HAP-1 (cell line): ENCODE measurements at regions not wholly inside any gene's neighbourhood (a gene's known extent, or its start where the extent isn't known, plus 50 kb on each side); places are given as distances from the start of the nearest gene placed in this dataset.
A peak's percentile ranks its signal among the peaks of the same experiment; 100 is the strongest.

ENCODE experiments used
- DNase-seq, 2 experiments: peaks; one replicate each; pipeline ENCODE4 v3.0.0-alpha.2; 2016 to 2020; ENCODE audit warnings: low spot score in 2 of 2
- H3K27me3 ChIP-seq: fragments of 250-450 bp; sonication (Bioruptor Pico); 2 replicates; pipeline ENCODE4 v1.5.1; 2020; ENCODE audit warnings: low read depth, mild to moderate bottlenecking, moderate library complexity
- H3K36me3 ChIP-seq: fragments of 250-450 bp; sonication (Bioruptor Pico); replicated peaks from 2 replicates; pipeline ENCODE4 v1.5.1; 2020; ENCODE audit warnings: mild to moderate bottlenecking
- H3K4me1 ChIP-seq: fragments of 250-450 bp; sonication (Bioruptor Pico); 2 replicates; pipeline ENCODE4 v1.5.1; 2020; ENCODE audit warnings: mild to moderate bottlenecking
- H3K4me3 ChIP-seq: fragments of 250-450 bp; sonication (Bioruptor Pico); 2 replicates; pipeline ENCODE4 v1.5.1; 2020; ENCODE audit warnings: mild to moderate bottlenecking, moderate library complexity
- H3K9me3 ChIP-seq: fragments of 250-450 bp; sonication (Bioruptor Pico); 2 replicates; pipeline ENCODE4 v1.5.1; 2020; ENCODE audit warnings: mild to moderate bottlenecking, moderate library complexity
- in situ Hi-C: fragments of 300-500 bp; cut with MboI; formaldehyde crosslinking; loops from 3 replicates; pipeline ENCODE4 v1.14.3; 2020; ENCODE audit warnings: low sequenced_read_pairs, inconsistent platforms, mixed read lengths

DNA sequence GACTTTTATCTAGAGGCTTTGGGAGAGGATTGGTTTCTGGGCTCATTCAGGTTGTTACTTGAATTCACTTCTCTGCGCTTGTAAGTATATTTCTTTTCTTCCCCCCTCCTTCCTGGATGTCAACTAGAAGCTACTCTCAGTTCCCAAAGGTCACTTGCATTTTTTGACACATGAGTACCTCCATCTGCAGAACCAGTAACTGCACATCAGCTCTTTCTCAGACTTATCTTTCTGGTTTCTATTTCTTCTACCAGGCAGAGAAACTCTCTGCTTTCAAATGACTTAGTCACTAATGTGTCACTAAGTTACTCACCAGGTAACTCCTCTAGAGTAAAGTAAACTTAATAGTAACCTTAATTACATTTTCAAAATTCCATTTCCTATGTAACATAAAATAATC, 773.0 kb upstream of the LUZP2 start:
- Histone ChIP-seq H3K36me3 (no peaks in the 10 kb centered on the region), H3K27me3 (no peaks in the 10 kb centered on the region), H3K4me3 (no peak overlapping the region), H3K4me1 (peaks cover 21% of the 10 kb centered on the region), H3K9me3 (no peaks in the 10 kb centered on the region)
- in situ Hi-C loops = no loop called here
- DNase-seq = no peak

GRCh38 chr11:23725752-23726151, 771.1 kb upstream of the LUZP2 start:
- no peaks in the 10 kb centered on the region for H3K36me3 ChIP-seq
- no peak for DNase-seq
- H3K4me1 ChIP-seq = peaks cover 26% of the 10 kb centered on the region
- no peaks in the 10 kb centered on the region for H3K27me3 ChIP-seq
- no peak overlapping the region for H3K4me3 ChIP-seq
- H3K9me3 ChIP-seq = 0 out of 2 replicates have a peak, but pooled peaks cover 1% of the 10 kb centered on the region
- in situ Hi-C loops = no loop called here

- no peaks in the 10 kb centered on the region for H3K36me3 ChIP-seq
- H3K4me1 ChIP-seq = peaks cover 26% of the 10 kb centered on the region
- in situ Hi-C loops = no loop called here
- no peak overlapping the region for H3K4me3 ChIP-seq
- H3K27me3 ChIP-seq = no peaks in the 10 kb centered on the region
- DNase-seq = no peak
- 0 out of 2 replicates have a peak, but pooled peaks cover 5% of the 10 kb centered on the region for H3K9me3 ChIP-seq
Observed at GRCh38 chr11:23727387-23727786, 769.5 kb upstream of the LUZP2 start.

DNA sequence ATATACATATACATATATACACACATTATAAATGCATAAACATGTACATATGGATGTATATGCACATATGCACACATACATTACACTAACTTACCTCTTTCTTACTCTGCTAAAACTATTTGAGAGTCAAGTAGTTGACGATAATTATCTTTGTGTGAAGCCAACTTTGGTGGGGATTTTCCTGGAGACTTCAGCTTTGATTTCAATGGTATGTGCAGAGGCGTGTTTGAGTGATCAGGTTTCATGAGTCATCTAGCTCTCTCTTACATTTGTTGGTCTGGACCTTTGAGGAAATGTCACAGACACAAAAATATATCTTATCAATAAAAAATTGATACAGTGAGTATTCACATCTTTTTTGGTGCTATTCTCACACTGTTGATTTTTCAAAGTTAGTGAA, 769.1 kb upstream of the LUZP2 start:
- 0 out of 2 replicates have a peak, but pooled peaks cover 5% of the 10 kb centered on the region for H3K9me3 ChIP-seq
- H3K4me3 ChIP-seq = no peak overlapping the region
- in situ Hi-C loops = no loop called here
- DNase-seq = no peak
- H3K36me3 ChIP-seq = no peaks in the 10 kb centered on the region
- peaks cover 26% of the 10 kb centered on the region for H3K4me1 ChIP-seq
- H3K27me3 ChIP-seq = no peaks in the 10 kb centered on the region

DNA sequence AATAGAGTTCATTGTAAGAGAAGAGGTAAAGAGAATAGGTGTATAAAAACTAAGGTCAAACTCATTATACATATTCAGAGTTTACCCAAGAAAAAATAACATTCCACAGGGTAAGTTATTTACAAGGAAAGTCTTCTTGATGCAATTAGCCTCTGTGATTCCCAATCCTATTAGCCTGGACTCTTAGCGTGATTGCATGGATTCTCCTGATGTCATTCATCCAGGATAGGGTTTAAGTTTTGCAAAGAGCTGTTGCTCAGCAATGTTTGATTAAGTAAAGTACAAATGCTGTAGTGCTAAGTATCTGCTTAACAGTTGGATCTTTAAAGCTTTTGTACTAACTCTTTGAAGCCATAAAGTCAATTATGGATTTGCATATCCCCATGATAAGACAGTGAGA, 767.8 kb upstream of the LUZP2 start:
- Histone ChIP-seq H3K27me3 (no peaks in the 10 kb centered on the region), H3K36me3 (no peaks in the 10 kb centered on the region), H3K9me3 (0 out of 2 replicates have a peak, but pooled peaks cover 5% of the 10 kb centered on the region), H3K4me3 (no peak overlapping the region), H3K4me1 (peaks cover 26% of the 10 kb centered on the region)
- peak in 1 of 2 experiments; percentile 8 for DNase-seq
- in situ Hi-C loops = no loop called here

GRCh38 chr11:23730307-23730998, 766.4 kb upstream of the LUZP2 start:
- in situ Hi-C loops = no loop called here

DNA sequence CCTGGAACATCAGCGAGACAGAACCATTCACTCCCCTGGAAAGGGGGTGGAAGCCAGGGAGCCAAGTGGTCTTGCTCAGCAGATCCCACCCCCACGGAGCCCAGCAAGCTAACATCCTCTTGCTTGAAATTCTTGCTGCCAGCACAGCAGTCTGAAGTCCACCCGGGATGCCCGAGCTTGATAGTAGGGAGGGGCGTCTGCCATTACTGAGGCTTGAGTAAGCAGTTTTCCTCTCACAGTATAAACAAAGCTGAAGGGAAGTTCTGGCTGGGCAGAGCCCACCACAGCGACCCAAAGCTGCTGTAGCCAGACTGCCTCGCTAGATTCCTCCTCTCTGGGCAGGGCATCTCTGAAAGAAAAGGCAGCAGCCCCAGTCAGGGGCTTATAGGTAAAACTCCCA, 764.8 kb upstream of the LUZP2 start:
- in situ Hi-C loops = no loop called here
- H3K9me3 ChIP-seq = 0 out of 2 replicates have a peak, but pooled peaks cover 5% of the 10 kb centered on the region
- H3K4me3 ChIP-seq = no peak overlapping the region

More at GRCh38 chr11:23730307-23730998, 766.4 kb upstream of the LUZP2 start:
- Histone ChIP-seq H3K9me3 (0 out of 2 replicates have a peak, but pooled peaks cover 5% of the 10 kb centered on the region), H3K4me3 (no peak overlapping the region), H3K27me3 (no peaks in the 10 kb centered on the region), H3K36me3 (no peaks in the 10 kb centered on the region), H3K4me1 (peaks cover 26% of the 10 kb centered on the region)
- no peak for DNase-seq

GRCh38 chr11:23746896-23747295, 750.0 kb upstream of the LUZP2 start:
- H3K9me3 ChIP-seq = no peaks in the 10 kb centered on the region
- H3K36me3 ChIP-seq = no peaks in the 10 kb centered on the region
- in situ Hi-C loops = no loop called here
- no peak for DNase-seq
- H3K4me1 ChIP-seq = no peaks in the 10 kb centered on the region
- no peak overlapping the region for H3K4me3 ChIP-seq
- H3K27me3 ChIP-seq = no peaks in the 10 kb centered on the region

More for the DNA sequence above, 764.8 kb upstream of the LUZP2 start:
- Histone ChIP-seq H3K27me3 (no peaks in the 10 kb centered on the region), H3K4me1 (peaks cover 19% of the 10 kb centered on the region), H3K36me3 (no peaks in the 10 kb centered on the region)
- DNase-seq = no peak

DNA sequence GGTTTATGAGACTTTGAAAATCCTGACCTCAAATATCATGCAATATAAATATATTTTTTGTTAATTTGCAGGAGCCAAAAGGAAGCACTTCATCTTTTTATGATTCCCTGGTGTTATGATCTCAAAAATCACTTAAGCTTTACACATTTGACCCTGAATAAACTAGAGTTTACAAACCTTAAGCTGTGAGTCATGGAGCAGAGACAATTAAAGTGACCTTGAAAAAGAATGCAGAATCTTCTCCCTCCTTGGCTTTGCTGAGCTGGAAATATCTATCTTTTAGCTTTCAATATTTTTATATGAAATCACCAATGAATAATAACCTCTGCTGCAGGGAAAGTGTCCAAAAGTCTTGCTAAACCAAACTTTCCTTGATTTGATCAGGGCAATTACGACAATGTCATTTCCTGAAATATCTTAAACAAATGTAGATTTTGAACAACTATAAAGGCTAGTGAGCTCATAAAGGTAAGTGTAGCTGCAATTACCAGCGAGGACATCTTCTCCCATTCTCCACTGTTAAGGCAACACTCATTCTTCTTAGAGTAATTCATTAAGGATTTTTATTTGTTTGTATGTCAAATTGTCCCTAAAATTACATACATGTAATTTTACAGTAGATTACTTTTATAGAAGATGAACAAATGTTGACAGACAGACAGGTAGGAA, 747.0 kb upstream of the LUZP2 start:
- DNase-seq = no peak
- Histone ChIP-seq H3K27me3 (no peaks in the 10 kb centered on the region), H3K9me3 (no peaks in the 10 kb centered on the region), H3K4me1 (0 out of 2 replicates have a peak, but pooled peaks cover 2% of the 10 kb centered on the region), H3K4me3 (no peak overlapping the region), H3K36me3 (no peaks in the 10 kb centered on the region)
- in situ Hi-C loops = no loop called here

- H3K4me1 ChIP-seq = 0 out of 2 replicates have a peak, but pooled peaks cover 2% of the 10 kb centered on the region
- no peak for DNase-seq
- no peaks in the 10 kb centered on the region for H3K27me3 ChIP-seq
- in situ Hi-C loops = no loop called here
- no peaks in the 10 kb centered on the region for H3K9me3 ChIP-seq
- no peaks in the 10 kb centered on the region for H3K36me3 ChIP-seq
- no peak overlapping the region for H3K4me3 ChIP-seq
Observed at GRCh38 chr11:23751280-23751679, 745.6 kb upstream of the LUZP2 start.

- H3K27me3 ChIP-seq = no peaks in the 10 kb centered on the region
- H3K36me3 ChIP-seq = no peaks in the 10 kb centered on the region
- 0 out of 2 replicates have a peak, but pooled peaks cover 2% of the 10 kb centered on the region for H3K4me1 ChIP-seq
- no peak for DNase-seq
- no peak overlapping the region for H3K4me3 ChIP-seq
- H3K9me3 ChIP-seq = no peaks in the 10 kb centered on the region; the same call in 1 of the 2 replicates
- in situ Hi-C loops = no loop called here
Observed at GRCh38 chr11:23755076-23755475, 741.8 kb upstream of the LUZP2 start.

DNA sequence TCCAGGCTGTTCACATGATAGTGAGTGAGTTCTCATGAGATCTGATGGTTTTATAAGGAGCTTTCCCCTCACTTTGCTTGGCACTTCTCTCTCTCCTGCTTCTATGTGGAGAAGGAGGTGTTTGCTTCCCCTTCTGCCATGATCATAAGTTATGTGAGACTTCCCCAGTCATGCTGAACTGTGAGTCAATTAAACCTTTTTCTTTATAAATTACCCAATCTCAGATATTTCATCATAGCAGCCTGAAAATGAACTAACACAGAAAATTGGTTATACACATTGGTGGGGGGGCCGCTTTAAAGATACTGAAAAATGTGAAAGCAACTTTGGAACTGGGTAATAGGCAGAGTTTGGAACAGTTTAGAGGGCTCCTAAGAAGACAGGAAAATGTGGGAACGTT, 741.1 kb upstream of the LUZP2 start:
- no peak for DNase-seq
- Histone ChIP-seq H3K36me3 (no peaks in the 10 kb centered on the region), H3K27me3 (no peaks in the 10 kb centered on the region), H3K9me3 (no peaks in the 10 kb centered on the region; the same call in 1 of the 2 replicates), H3K4me3 (no peak overlapping the region), H3K4me1 (0 out of 2 replicates have a peak, but pooled peaks cover 2% of the 10 kb centered on the region)
- in situ Hi-C loops = no loop called here

DNA sequence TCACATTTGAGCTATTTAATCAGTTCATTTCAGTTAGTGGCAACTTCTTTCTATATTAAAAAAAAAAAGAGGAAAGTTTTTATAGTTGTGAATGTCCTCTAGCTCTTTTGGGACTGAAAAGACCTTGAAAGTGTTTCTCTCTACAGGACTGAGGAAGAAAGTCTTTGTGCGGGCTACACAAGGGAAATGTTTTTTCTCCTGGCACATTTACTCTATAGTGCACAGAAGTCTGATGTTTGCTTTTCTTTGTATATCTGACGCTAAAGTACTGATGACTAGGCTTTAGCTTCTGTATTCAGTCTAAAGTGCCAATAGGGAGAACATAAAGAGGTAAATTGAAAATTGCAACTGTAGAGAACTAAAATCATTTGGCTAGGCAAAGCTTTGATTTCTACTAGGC, 737.4 kb upstream of the LUZP2 start:
- Histone ChIP-seq H3K4me1 (peaks cover 6% of the 10 kb centered on the region), H3K4me3 (no peak overlapping the region), H3K9me3 (no peaks in the 10 kb centered on the region; the same call in 1 of the 2 replicates), H3K27me3 (no peaks in the 10 kb centered on the region), H3K36me3 (no peaks in the 10 kb centered on the region)
- in situ Hi-C loops = no loop called here
- DNase-seq = no peak

GRCh38 chr11:23764286-23764685, 732.6 kb upstream of the LUZP2 start:
- Histone ChIP-seq H3K4me3 (no peak overlapping the region), H3K9me3 (peaks cover 5% of the 10 kb centered on the region; the same call in 1 of the 2 replicates), H3K36me3 (no peaks in the 10 kb centered on the region), H3K27me3 (no peaks in the 10 kb centered on the region), H3K4me1 (peaks cover 18% of the 10 kb centered on the region)
- in situ Hi-C loops = no loop called here
- DNase-seq = peak; percentile 17 to 78
